ENCODE measurements at regions not wholly inside any gene's neighbourhood (a gene's known extent, or its start where the extent isn't known, plus 50 kb on each side); places are given as distances from the start of the nearest gene placed in this dataset.
"Not testable (repeated sequence)": the region's sequence is repeated elsewhere in the genome, so short reads cannot be mapped to it uniquely, and the experiment has no call there.

DNA sequence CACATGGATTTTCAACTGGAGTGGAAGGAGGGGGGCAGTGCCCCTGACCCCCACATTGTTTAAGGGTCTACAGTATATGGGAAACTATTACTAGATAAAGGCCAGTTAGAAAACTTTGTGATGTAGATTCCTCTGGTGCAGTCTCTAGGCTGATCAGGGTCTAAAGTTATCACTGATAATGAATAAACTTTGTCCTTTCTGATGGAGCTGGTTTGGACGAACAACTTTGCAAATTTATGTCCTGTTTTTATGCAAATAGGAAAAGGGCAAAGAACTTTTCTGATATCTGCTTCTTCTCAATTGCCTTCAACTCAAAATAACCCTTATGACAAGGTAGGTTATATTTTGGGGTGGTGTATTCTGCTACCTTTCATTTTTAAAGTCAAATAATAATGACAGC is 829.2 kb upstream of the ACVR2A start:
- TF ChIP-seq, protein P1, sequence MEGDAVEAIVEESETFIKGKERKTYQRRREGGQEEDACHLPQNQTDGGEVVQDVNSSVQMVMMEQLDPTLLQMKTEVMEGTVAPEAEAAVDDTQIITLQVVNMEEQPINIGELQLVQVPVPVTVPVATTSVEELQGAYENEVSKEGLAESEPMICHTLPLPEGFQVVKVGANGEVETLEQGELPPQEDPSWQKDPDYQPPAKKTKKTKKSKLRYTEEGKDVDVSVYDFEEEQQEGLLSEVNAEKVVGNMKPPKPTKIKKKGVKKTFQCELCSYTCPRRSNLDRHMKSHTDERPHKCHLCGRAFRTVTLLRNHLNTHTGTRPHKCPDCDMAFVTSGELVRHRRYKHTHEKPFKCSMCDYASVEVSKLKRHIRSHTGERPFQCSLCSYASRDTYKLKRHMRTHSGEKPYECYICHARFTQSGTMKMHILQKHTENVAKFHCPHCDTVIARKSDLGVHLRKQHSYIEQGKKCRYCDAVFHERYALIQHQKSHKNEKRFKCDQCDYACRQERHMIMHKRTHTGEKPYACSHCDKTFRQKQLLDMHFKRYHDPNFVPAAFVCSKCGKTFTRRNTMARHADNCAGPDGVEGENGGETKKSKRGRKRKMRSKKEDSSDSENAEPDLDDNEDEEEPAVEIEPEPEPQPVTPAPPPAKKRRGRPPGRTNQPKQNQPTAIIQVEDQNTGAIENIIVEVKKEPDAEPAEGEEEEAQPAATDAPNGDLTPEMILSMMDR (conservative IDR thresholded peaks at IDR 0.05; ENCODE audit: low read length) = no peak
- no peak for DNase-seq (ENCODE audit: low read depth)
- H3K4me3 ChIP-seq (ENCODE audit: low read length) = no peak overlapping the region

DNA sequence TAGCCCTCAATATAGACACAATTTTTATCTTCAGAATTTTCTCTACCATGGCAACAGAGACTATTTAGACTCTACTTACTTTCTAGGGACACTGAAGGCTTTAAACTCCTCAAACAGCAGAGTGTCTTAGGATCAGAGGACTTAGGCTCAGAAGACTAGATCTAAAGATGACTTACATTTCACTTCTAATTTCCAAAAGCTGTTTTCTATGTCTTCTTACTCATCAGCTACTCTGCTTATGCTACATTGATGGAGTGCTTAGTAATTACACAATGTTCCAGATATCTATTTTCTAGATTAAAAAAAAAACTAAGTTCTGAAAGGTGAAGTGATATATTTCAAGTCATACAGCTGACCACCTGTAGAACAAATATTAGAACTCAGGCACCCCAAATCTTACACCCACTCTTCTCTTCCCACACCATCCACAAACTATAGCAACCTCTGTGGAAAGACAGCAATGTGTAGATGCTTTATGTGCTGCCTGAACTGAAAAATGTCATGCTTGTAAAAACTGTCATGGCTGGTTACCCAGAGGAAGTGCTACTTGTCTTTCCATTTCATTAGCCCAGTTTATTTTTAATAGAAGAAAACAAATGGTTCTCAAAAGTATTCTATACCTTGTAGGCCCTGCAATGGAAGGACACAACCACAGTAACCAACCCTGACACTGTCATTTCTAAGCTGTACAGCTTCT is 831.0 kb upstream of the ACVR2A start:
- no peak for DNase-seq (ENCODE audit: low read depth)
- no peak overlapping the region for H3K4me3 ChIP-seq (ENCODE audit: low read length)
- TF ChIP-seq, protein P1 (conservative IDR thresholded peaks at IDR 0.05; ENCODE audit: low read length) = no peak

DNA sequence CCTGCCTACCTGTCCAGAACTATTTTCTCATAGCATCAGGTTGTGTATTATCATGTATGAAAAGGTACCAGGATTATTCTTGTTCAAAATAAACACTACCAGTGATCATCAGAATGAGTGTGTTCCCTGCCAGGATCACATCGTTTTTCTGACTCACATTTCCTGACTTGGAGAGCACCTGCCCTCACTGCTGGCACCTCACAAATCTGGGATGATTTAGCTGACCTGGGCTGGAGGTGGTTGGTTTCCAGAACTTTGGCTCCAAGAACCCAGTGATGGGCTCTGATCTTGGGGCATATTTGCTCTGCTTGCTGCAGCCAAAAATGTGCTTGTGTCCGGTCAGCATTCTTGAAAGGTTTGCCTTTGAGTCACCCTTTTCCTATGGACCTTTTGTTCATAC is 836.3 kb upstream of the ACVR2A start:
- H3K4me3 ChIP-seq (ENCODE audit: low read length) = no peak overlapping the region
- TF ChIP-seq, protein P1 (conservative IDR thresholded peaks at IDR 0.05; ENCODE audit: low read length) = no peak
- DNase-seq (ENCODE audit: low read depth) = peak; percentile 40

DNA sequence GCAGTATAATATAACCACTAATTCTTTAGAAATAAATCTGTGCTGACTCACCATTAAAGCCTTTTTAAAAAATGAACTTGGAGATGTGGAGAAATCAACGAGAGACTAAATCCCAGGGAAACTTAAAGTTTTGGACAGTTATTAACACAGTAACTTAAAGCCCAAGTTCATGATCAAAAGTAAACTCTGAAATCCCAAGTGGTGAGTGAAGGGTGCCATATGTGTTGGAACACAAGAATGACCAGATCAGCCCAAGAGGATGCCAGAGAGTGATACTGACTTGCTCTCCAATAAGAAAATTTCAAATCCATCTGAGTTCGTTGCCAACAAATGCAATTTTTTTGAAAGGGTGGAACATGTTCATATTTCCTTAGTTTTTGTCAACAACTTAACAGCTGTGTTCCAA is 838.1 kb upstream of the ACVR2A start:
- TF ChIP-seq, protein P1 (conservative IDR thresholded peaks at IDR 0.05; ENCODE audit: low read length) = no peak
- H3K4me3 ChIP-seq (ENCODE audit: low read length) = no peak overlapping the region
- peak; percentile 95 for DNase-seq (ENCODE audit: low read depth)

DNA sequence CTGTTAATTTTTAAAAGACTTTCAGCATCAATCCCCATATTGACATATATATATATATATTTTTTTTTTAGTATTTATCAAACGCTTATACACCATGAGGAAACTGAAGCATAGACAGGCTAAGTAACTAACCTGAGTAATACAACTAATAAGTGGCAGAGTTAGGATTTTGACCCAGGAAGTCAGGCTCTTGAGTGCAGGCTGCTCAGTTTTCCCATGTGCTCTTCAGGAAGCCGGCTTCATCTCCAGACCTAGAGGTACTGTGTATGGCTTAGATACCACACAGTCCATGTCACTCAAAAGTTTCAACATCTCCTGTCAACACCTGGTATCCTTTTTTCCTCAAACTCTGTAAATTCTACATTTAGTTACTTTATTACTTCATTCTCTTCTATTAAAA is 841.7 kb upstream of the ACVR2A start:
- TF ChIP-seq, protein P1 (conservative IDR thresholded peaks at IDR 0.05; ENCODE audit: low read length) = no peak
- no peak overlapping the region for H3K4me3 ChIP-seq (ENCODE audit: low read length)
- DNase-seq (ENCODE audit: low read depth) = no peak

DNA sequence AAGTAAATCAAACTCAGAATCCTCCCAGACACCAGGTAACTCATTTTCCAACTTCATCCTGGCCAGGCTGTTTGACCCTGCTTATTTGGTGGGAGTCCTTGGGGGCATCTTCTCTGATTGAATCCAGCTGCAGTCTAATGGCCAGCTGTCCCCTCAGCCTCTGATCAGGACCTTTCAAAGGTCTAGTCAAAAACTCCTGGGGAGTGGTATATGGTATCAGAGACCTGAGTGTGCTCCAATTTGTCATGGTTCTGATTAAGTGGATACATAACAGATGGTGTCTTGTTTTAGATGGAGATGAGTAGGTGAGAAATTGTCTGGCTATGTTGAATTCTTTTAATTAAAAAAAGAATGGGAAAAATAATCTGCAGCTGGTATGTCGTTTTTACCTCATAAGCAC is 842.6 kb upstream of the ACVR2A start:
- DNase-seq (ENCODE audit: low read depth) = no peak
- H3K4me3 ChIP-seq (ENCODE audit: low read length) = no peak overlapping the region
- TF ChIP-seq, protein P1 (conservative IDR thresholded peaks at IDR 0.05; ENCODE audit: low read length) = no peak

DNA sequence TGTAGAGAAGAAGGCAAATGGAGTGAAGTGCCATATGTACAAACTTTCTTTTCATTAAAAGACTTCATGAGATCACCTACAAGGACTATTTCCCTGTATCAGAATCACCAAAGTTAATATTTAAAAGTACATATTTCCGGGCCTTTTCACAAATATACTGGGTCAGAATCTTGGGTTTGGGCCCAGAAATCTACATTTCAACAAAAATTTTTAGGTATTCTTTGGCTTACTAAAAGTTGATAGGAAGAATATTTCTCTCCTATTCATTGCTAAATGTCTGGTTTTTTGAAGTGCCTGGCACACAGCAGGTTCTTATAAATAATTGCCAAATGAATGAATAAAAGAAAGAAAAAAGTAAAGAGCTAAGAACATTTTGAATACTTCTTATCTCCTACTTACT is 843.8 kb upstream of the ACVR2A start:
- DNase-seq (ENCODE audit: low read depth) = no peak
- TF ChIP-seq, protein P1 (conservative IDR thresholded peaks at IDR 0.05; ENCODE audit: low read length) = no peak

DNA sequence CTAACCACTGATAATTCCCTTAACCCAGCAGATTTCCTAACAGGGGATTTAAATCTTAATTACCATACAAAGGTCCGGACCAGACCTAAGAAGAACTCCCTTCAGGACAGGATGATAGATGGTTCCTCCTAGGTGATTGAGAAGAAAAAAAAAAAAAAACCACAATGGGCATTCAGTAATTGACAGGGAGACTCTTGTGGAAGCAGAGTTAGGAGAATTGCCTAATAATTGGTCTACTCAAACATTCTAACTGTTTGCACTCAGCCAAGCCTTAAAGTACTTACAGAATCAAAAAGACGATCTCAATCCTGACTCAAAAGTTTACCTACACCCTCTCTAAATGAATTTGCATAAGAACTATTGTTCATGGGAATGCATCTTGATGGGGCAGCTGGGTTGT is 844.7 kb upstream of the ACVR2A start:
- DNase-seq (ENCODE audit: low read depth); H3K4me3 ChIP-seq (ENCODE audit: low read length): not testable (repeated sequence)

More for the DNA sequence above, 843.8 kb upstream of the ACVR2A start:
- H3K4me3 ChIP-seq (ENCODE audit: low read length) = no peak overlapping the region
